SW480 (cell line): ENCODE measurements at regions not wholly inside any gene's neighbourhood (a gene's known extent, or its start where the extent isn't known, plus 50 kb on each side); places are given as distances from the start of the nearest gene placed in this dataset.

Source experiments
- DNase-seq: peaks from one replicate; pipeline ENCODE4 v3.0.0-alpha.2; 2016; ENCODE audit warnings: low spot score

GRCh38 chr17:13353590-13353989 is 248.1 kb downstream of the HS3ST3A1 start:
- DNase-seq = no peak

- peak; percentile 42 for DNase-seq
Measured at GRCh38 chr17:13352747-13353415, 248.8 kb downstream of the HS3ST3A1 start.

GRCh38 chr17:13351046-13351445 is 250.7 kb downstream of the HS3ST3A1 start:
- DNase-seq = no peak

- DNase-seq = no peak
Measured at GRCh38 chr17:13350466-13350865, 251.3 kb downstream of the HS3ST3A1 start.

GRCh38 chr17:13346996-13347762 is 254.6 kb downstream of the HS3ST3A1 start:
- DNase-seq = peak; percentile 96

- peak; percentile 78 for DNase-seq
Measured at GRCh38 chr17:13346592-13346991, 255.1 kb downstream of the HS3ST3A1 start.

- peak; percentile 98 for DNase-seq
Measured at GRCh38 chr17:13346081-13346533, 255.6 kb downstream of the HS3ST3A1 start.

- DNase-seq = no peak
Measured at GRCh38 chr17:13338421-13338820, 263.3 kb downstream of the HS3ST3A1 start.

- DNase-seq = peak; percentile 72
Measured at GRCh38 chr17:13337864-13338371, 263.8 kb downstream of the HS3ST3A1 start.

- DNase-seq = no peak
Measured at GRCh38 chr17:13337151-13337550, 264.6 kb downstream of the HS3ST3A1 start.

GRCh38 chr17:13334374-13334773 is 267.4 kb downstream of the HS3ST3A1 start:
- no peak for DNase-seq

GRCh38 chr17:13333661-13334060 is 268.1 kb downstream of the HS3ST3A1 start:
- no peak for DNase-seq

GRCh38 chr17:13332207-13332606 is 269.5 kb downstream of the HS3ST3A1 start:
- no peak for DNase-seq

GRCh38 chr17:13329421-13329820 is 272.3 kb downstream of the HS3ST3A1 start:
- DNase-seq = no peak

- no peak for DNase-seq
Measured at GRCh38 chr17:13323990-13324389, 277.7 kb downstream of the HS3ST3A1 start.

- DNase-seq = no peak
Measured at GRCh38 chr17:13321951-13322701, 279.6 kb downstream of the HS3ST3A1 start.

- DNase-seq = no peak
Measured at GRCh38 chr17:13320046-13320785, 281.5 kb downstream of the HS3ST3A1 start.

GRCh38 chr17:13316657-13317056 is 285.1 kb downstream of the HS3ST3A1 start:
- DNase-seq = no peak

- no peak for DNase-seq
Measured at GRCh38 chr17:13311306-13311705, 290.4 kb downstream of the HS3ST3A1 start.

- DNase-seq = no peak
Measured at GRCh38 chr17:13310858-13311257, 290.9 kb downstream of the HS3ST3A1 start.

GRCh38 chr17:13306310-13306962 is 288.6 kb upstream of the ELAC2 start:
- DNase-seq = peak; percentile 77
